ENCODE measurements at regions not wholly inside any gene's neighbourhood (a gene's known extent, or its start where the extent isn't known, plus 50 kb on each side); places are given as distances from the start of the nearest gene placed in this dataset.
"Not testable (repeated sequence)": the region's sequence is repeated elsewhere in the genome, so short reads cannot be mapped to it uniquely, and the experiment has no call there.

- TF ChIP-seq POLR2A (IDR thresholded peaks at IDR 0.05) (no peak), CTCF (IDR thresholded peaks at IDR 0.05) (no peak)
- DNase-seq (ENCODE audit: low spot score in 2 of 2): no peak
- intact Hi-C loops (cut with DNase I; ENCODE audit: low total_unique reads): no loop called here
- WGBS, 2 donors: 38 to 44% methylated on average over 3 of the region's 3 CpGs
- H3K4me3 ChIP-seq (ENCODE audit: low read depth, poor library complexity, severe bottlenecking): no peak overlapping the region
Observed at GRCh38 chr7:42549866-42550485, 313.0 kb upstream of the GLI3 start.

DNA sequence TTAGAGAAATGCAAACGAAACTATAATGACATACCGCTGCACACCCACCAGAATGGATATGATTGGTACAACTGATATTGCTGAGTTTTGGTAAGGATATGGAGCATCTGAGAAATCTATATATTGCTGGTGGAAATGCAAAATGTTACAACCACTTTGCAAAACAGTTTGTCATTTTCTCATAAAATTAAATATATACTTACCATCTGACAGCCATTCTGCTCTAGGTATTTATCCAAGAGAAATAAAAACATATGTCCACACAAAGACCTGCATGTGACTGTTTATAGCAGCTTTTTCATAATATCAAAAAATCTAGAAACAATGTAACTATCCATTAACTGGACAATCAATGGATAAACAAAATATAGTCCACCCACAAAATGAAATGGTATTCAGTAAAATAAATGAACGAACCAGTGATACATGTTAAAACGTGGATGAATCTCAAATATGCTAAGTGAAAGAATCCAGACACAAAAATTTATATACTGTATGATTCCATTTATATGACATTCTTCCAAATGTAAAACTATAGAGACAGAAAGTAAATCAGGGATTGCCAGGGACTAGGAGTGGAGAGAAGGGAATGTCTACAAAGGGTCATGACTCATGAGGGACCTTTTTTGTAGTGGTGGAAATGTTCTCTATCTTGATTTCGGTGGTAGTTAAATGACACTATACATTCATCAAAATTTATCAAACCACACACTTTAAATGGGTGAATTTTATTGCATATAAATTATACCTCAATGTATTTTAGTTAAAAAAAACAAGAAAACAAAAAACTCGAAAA lies 312.0 kb upstream of the GLI3 start:
- intact Hi-C loops (cut with DNase I; ENCODE audit: low total_unique reads): no loop called here
- 72 to 82% methylated on average over 6 of the region's 6 CpGs for WGBS, 2 donors
- DNase-seq (ENCODE audit: low spot score in 2 of 2): no peak
- no peak for TF ChIP-seq POLR2A (IDR thresholded peaks at IDR 0.05)
- no peak for TF ChIP-seq CTCF (IDR thresholded peaks at IDR 0.05)
- H3K4me3 ChIP-seq (ENCODE audit: low read depth, poor library complexity, severe bottlenecking): no peak overlapping the region

DNA sequence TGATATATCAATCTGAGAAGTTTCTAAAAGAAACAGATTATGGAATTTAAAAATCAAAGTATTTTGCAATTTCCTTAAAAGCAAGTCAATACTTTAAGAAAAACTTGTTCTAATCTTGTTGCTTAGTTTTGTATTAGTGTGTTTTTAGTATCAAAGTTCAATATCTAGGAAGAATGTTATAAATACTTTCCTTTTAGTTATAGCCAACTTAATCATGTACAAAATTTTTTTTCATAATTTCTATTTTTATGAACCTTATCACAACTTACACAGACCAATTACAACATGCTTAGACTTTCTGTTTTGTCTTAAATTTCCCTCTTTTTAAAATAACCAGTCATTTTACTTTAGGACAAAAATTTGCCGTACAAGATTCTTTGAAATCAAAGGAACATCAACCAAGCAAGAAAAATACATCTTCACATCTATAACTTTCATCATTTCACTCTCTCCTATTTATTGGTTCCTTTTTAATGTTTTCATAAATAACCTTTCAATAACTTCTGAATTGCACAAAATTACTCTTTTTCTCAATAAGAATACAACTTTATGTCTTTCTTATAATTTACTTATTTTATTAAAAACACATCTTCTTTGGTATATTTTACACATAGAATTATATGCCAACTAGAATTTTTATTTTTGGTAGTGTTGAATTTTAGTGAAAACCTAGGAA lies 308.2 kb upstream of the GLI3 start:
- 92 to 93% methylated on average over 1 of the region's 1 CpG for WGBS, 2 donors
- no peak overlapping the region for H3K4me3 ChIP-seq (ENCODE audit: low read depth, poor library complexity, severe bottlenecking)
- TF ChIP-seq CTCF (IDR thresholded peaks at IDR 0.05): no peak
- no peak for TF ChIP-seq POLR2A (IDR thresholded peaks at IDR 0.05)
- no peak for DNase-seq (ENCODE audit: low spot score in 2 of 2)
- intact Hi-C loops (cut with DNase I; ENCODE audit: low total_unique reads): no loop called here

GRCh38 chr7:42543953-42544352 lies 306.9 kb upstream of the GLI3 start:
- 80 to 91% methylated on average over 4 of the region's 4 CpGs for WGBS, 2 donors
- no peak for TF ChIP-seq CTCF (IDR thresholded peaks at IDR 0.05)
- no peak for TF ChIP-seq POLR2A (IDR thresholded peaks at IDR 0.05)
- H3K4me3 ChIP-seq (ENCODE audit: low read depth, poor library complexity, severe bottlenecking): no peak overlapping the region
- intact Hi-C loops (cut with DNase I; ENCODE audit: low total_unique reads): no loop called here
- DNase-seq (ENCODE audit: low spot score in 2 of 2): no peak

- intact Hi-C loops (cut with DNase I; ENCODE audit: low total_unique reads); H3K4me3 ChIP-seq (ENCODE audit: low read depth, poor library complexity, severe bottlenecking); DNase-seq (ENCODE audit: low spot score in 2 of 2): not testable (repeated sequence)
- 53 to 90% methylated on average over 1 of the region's 1 CpG for WGBS, 2 donors
Observed at GRCh38 chr7:42542446-42542845, 305.4 kb upstream of the GLI3 start.

DNA sequence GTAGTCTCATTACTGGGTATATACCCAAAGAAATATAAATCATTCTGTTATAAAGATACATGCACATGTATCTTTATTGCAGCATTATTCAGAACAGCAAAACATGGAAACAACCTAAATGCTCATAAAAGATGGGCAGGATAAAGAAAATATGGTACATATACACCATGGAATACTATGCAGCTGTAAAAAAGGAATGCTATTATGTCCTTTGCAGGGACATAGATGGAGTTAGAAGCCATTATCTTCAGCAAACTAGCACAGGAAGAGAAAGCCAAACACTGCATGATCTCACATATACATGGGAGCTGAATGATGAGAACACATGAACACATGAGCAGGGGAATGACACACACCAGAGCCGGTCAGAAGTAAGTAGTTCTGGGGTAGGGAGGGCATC lies 297.4 kb upstream of the GLI3 start:
- TF ChIP-seq CTCF (IDR thresholded peaks at IDR 0.05): no peak
- no peak for TF ChIP-seq POLR2A (IDR thresholded peaks at IDR 0.05)
- WGBS, 2 donors: 86 to 100% methylated on average over 1 of the region's 1 CpG
- DNase-seq (ENCODE audit: low spot score in 2 of 2): no peak
- intact Hi-C loops (cut with DNase I; ENCODE audit: low total_unique reads): no loop called here
- H3K4me3 ChIP-seq (ENCODE audit: low read depth, poor library complexity, severe bottlenecking): no peak overlapping the region
